IMR-90 (cell line): ENCODE measurements at regions not wholly inside any gene's neighbourhood (a gene's known extent, or its start where the extent isn't known, plus 50 kb on each side); places are given as distances from the start of the nearest gene placed in this dataset.

Experiments
- ATAC-seq: fragments of 200-7000 bp; cut with Tn5 transposase; 2 replicates; pipeline ENCODE4 v1.9.1; 2020; ENCODE audit warnings: low read depth, mild to moderate bottlenecking, moderate library complexity
- BruUV-seq: library from RNA; stranded (reverse); fragments of 400-500 nt; replicated peaks from 2 replicates; lab custom pipeline; 2021; lab: Mats Ljungman, UMichigan
- CTCF ChIA-PET: fragments of 300-600 bp; formaldehyde crosslinking; extraction: SDS; loops from one replicate; lab custom pipeline; 2021; ENCODE audit warnings: antibody characterized with exemption; lab: Yijun Ruan, JAX
- POLR2A ChIA-PET: fragments of 300-600 bp; sonication (Branson Sonifier 250); formaldehyde crosslinking; loops from one replicate; lab custom pipeline; 2022; ENCODE audit warnings: antibody characterized with exemption; ENCODE audit not compliant: unreplicated experiment; lab: Charles Lee
- DNase-seq: peaks from one replicate; pipeline ENCODE4 v3.0.0; 2013
- H2AFZ ChIP-seq: replicated peaks from 2 replicates; pipeline ENCODE3; 2013; ENCODE audit warnings: low read length, mild to moderate bottlenecking; ENCODE audit not compliant: poor library complexity
- H2AK5ac ChIP-seq: 2 replicates; pipeline ENCODE4 v1.6.1; 2013; ENCODE audit warnings: low read depth, low read length, inconsistent platforms
- H2AK9ac ChIP-seq: replicated peaks from 2 replicates; pipeline ENCODE3; 2013; ENCODE audit warnings: mild to moderate bottlenecking, low read depth, low read length, moderate library complexity; ENCODE audit not compliant: poor library complexity
- H2BK120ac ChIP-seq: 2 replicates; pipeline ENCODE4 v1.6.1; 2013; ENCODE audit warnings: low read depth, low read length, inconsistent platforms
- H2BK15ac ChIP-seq: 3 replicates; pipeline ENCODE4 v1.6.1; 2013; ENCODE audit warnings: low read depth, low read length, inconsistent platforms
- H2BK20ac ChIP-seq: 2 replicates; pipeline ENCODE4 v1.6.1; 2013; ENCODE audit warnings: low read depth, mild to moderate bottlenecking, inconsistent platforms, low read length, moderate library complexity
- H2BK5ac ChIP-seq: 2 replicates; pipeline ENCODE4 v1.6.1; 2013; ENCODE audit warnings: mild to moderate bottlenecking, low read depth, low read length, inconsistent platforms; ENCODE audit not compliant: poor library complexity, severe bottlenecking
- H3K14ac ChIP-seq: replicated peaks from 2 replicates; pipeline ENCODE4 v1.6.1; 2013; ENCODE audit warnings: low read depth, low read length, inconsistent platforms
- H3K18ac ChIP-seq: 2 replicates; pipeline ENCODE4 v1.6.1; 2013; ENCODE audit warnings: low read depth, low read length, control low read depth
- H3K23ac ChIP-seq: 2 replicates; pipeline ENCODE4 v1.6.1; 2013; ENCODE audit warnings: low read depth, low read length, inconsistent platforms
- H3K27ac ChIP-seq: 2 replicates; pipeline ENCODE4 v1.5.1; 2013; ENCODE audit warnings: mild to moderate bottlenecking, control low read depth, low read length; ENCODE audit not compliant: insufficient read depth
- H3K27me3 ChIP-seq: 2 replicates; pipeline ENCODE4 v1.6.1; 2013; ENCODE audit warnings: low read length; ENCODE audit not compliant: control insufficient read depth, insufficient read depth
- H3K36me3 ChIP-seq: 2 replicates; pipeline ENCODE4 v1.6.1; 2013; ENCODE audit warnings: low read length, mixed read lengths; ENCODE audit not compliant: control insufficient read depth, insufficient read depth
- H3K4ac ChIP-seq: 2 replicates; pipeline ENCODE4 v1.6.1; 2013; ENCODE audit warnings: low read depth, low read length, inconsistent platforms
- H3K4me1 ChIP-seq: 2 replicates; pipeline ENCODE4 v1.6.1; 2013; ENCODE audit warnings: low read length, mixed read lengths; ENCODE audit not compliant: control insufficient read depth, insufficient read depth
- H3K4me2 ChIP-seq: 2 replicates; pipeline ENCODE4 v1.6.1; 2013; ENCODE audit warnings: low read depth, mild to moderate bottlenecking, control low read depth, low read length, moderate library complexity
- H3K4me3 ChIP-seq: 2 replicates; pipeline ENCODE4 v1.5.1; 2013; ENCODE audit warnings: low read depth, mild to moderate bottlenecking, control low read depth, low read length, moderate library complexity; ENCODE audit not compliant: insufficient read depth
- H3K56ac ChIP-seq: 2 replicates; pipeline ENCODE4 v1.6.1; 2013; ENCODE audit warnings: low read length, inconsistent platforms; ENCODE audit not compliant: insufficient read depth; ENCODE audit errors: extremely low read depth
- H3K79me1 ChIP-seq, 2 experiments: 2 replicates each; pipeline ENCODE4 v1.6.1; 2013; ENCODE audit warnings: low read length in 2 of 2, inconsistent platforms in 1 of 2, low read depth in 1 of 2
- H3K9ac ChIP-seq: 2 replicates; pipeline ENCODE4 v1.6.1; 2013; ENCODE audit warnings: low read depth, low read length, control low read depth
- H3K9me1 ChIP-seq: 2 replicates; pipeline ENCODE4 v1.6.1; 2013; ENCODE audit warnings: low read length, inconsistent platforms; ENCODE audit not compliant: insufficient read depth
- H3K9me3 ChIP-seq: 2 replicates; pipeline ENCODE4 v1.6.1; 2013; ENCODE audit warnings: low read length; ENCODE audit not compliant: control insufficient read depth, insufficient read depth
- H4K20me1 ChIP-seq: 2 replicates; pipeline ENCODE4 v1.6.1; 2013; ENCODE audit warnings: low read length, inconsistent platforms; ENCODE audit not compliant: insufficient read depth
- H4K5ac ChIP-seq: 2 replicates; pipeline ENCODE4 v1.6.1; 2013; ENCODE audit warnings: mild to moderate bottlenecking, low read depth, low read length, control low read depth
- H4K8ac ChIP-seq, 2 experiments: 2 replicates each; pipeline ENCODE4 v1.6.1; 2013; ENCODE audit warnings: low read depth in 2 of 2, low read length in 2 of 2, control low read depth in 1 of 2, inconsistent platforms in 1 of 2
- H4K91ac ChIP-seq: 2 replicates; pipeline ENCODE4 v1.6.1; 2013; ENCODE audit warnings: low read depth, low read length, inconsistent platforms; ENCODE audit not compliant: insufficient read depth
- BHLHE40 ChIP-seq: fragments of 150-350 bp; IDR thresholded peaks from 2 replicates; pipeline ENCODE4 v1.6.1; 2016; ENCODE audit warnings: mild to moderate bottlenecking, low read depth, low read length
- CEBPB ChIP-seq: IDR thresholded peaks from 2 replicates; pipeline ENCODE4 v1.6.1; 2012; ENCODE audit warnings: low read depth, low read length, improper control_type of control experiment
- CHD1 ChIP-seq: IDR thresholded peaks from 2 replicates; pipeline ENCODE4 v1.6.1; 2012; ENCODE audit warnings: low read depth, low read length, improper control_type of control experiment
- CTCF ChIP-seq: conservative IDR thresholded peaks from 2 replicates; pipeline ENCODE4 v1.5.1; 2012; ENCODE audit warnings: mild to moderate bottlenecking, low read depth, low read length, improper control_type of control experiment
- ELK1 ChIP-seq: fragments of 150-350 bp; IDR thresholded peaks from 2 replicates; pipeline ENCODE4 v1.6.1; 2016; ENCODE audit warnings: low read depth, mild to moderate bottlenecking, low read length, moderate library complexity, borderline replicate concordance
- FOS ChIP-seq: fragments of 150-350 bp; IDR thresholded peaks from 2 replicates; pipeline ENCODE4 v1.6.1; 2016; ENCODE audit warnings: low read depth, low read length
- MAFK ChIP-seq: IDR thresholded peaks from 2 replicates; pipeline ENCODE4 v1.6.1; 2012; ENCODE audit warnings: low read depth, low read length, improper control_type of control experiment
- MAZ ChIP-seq: IDR thresholded peaks from 2 replicates; pipeline ENCODE4 v1.6.1; 2012; ENCODE audit warnings: low read depth, mild to moderate bottlenecking, low read length, improper control_type of control experiment, moderate library complexity, borderline replicate concordance
- MXI1 ChIP-seq: IDR thresholded peaks from 2 replicates; pipeline ENCODE4 v1.6.1; 2012; ENCODE audit warnings: low read depth, mild to moderate bottlenecking, low read length, moderate library complexity, borderline replicate concordance
- NFE2L2 ChIP-seq: fragments of 150-350 bp; IDR thresholded peaks from 2 replicates; pipeline ENCODE4 v1.6.1; 2016; ENCODE audit warnings: low read depth, mild to moderate bottlenecking, low read length
- POLR2A ChIP-seq: IDR thresholded peaks from 2 replicates; pipeline ENCODE4 v1.6.1; 2012; ENCODE audit warnings: mild to moderate bottlenecking, low read depth, low read length
- RAD21 ChIP-seq: IDR thresholded peaks from 2 replicates; pipeline ENCODE4 v1.6.1; 2012; ENCODE audit warnings: low read length, improper control_type of control experiment
- RCOR1 ChIP-seq: IDR thresholded peaks from 2 replicates; pipeline ENCODE4 v1.6.1; 2012; ENCODE audit warnings: mild to moderate bottlenecking, low read length, improper control_type of control experiment; ENCODE audit not compliant: insufficient replicate concordance
- RFX5 ChIP-seq: IDR thresholded peaks from 2 replicates; pipeline ENCODE4 v1.8.0; 2012; ENCODE audit warnings: low read depth, mild to moderate bottlenecking, low read length, moderate library complexity
- SMC3 ChIP-seq: fragments of 150-350 bp; IDR thresholded peaks from 2 replicates; pipeline ENCODE4 v1.6.1; 2016; ENCODE audit warnings: low read depth, mild to moderate bottlenecking, antibody characterized with exemption, low read length, moderate library complexity
- USF2 ChIP-seq: fragments of 150-350 bp; IDR thresholded peaks from 2 replicates; pipeline ENCODE4 v1.6.1; 2017; ENCODE audit warnings: mild to moderate bottlenecking, antibody characterized with exemption, low read length, low read depth
- WGBS, 2 experiments: methylation state at CpG; one replicate each; pipeline versions ENCODE4 v1.1.5 to v1.1.7; 2013; ENCODE audit warnings: missing lambda C conversion rate in 2 of 2; ENCODE audit not compliant: insufficient read length in 1 of 2; ENCODE audit errors: extremely low coverage in 2 of 2; 5-methylcytosine and 5-hydroxymethylcytosine counted together
- dilution Hi-C: fragments of 300-500 bp; cut with HindIII; formaldehyde crosslinking; loops from one replicate; pipeline ENCODE4 v1.14.3; 2018; ENCODE audit warnings: low sequenced_read_pairs; ENCODE audit not compliant: unreplicated experiment
- in situ Hi-C: fragments of 300-500 bp; cut with MboI; formaldehyde crosslinking; loops from 3 replicates; pipeline ENCODE4 v1.14.3; 2019; ENCODE audit warnings: low sequenced_read_pairs, inconsistent platforms, mixed read lengths
- intact Hi-C: fragments of 100-400 bp; cut with micrococcal nuclease; formaldehyde crosslinking; loops from 2 replicates; pipeline ENCODE4 v1.10.0; 2022

- Histone ChIP-seq H3K9ac (no peak overlapping the region), H3K4me1 (no peaks in the 10 kb centered on the region), H3K9me3 (no peaks in the 10 kb centered on the region), H3K56ac (no peak overlapping the region), H3K18ac (no peak overlapping the region), H3K27ac (no peak overlapping the region), H4K8ac (no peak overlapping the region), H3K27me3 (no peaks in the 10 kb centered on the region), H4K91ac (no peak overlapping the region), H2AK9ac (no peak overlapping the region), H3K4me2 (no peak overlapping the region), H2BK15ac (no peak overlapping the region), H3K23ac (no peak overlapping the region), H3K14ac (no peak overlapping the region), H2AK5ac (no peak overlapping the region), H4K5ac (no peak overlapping the region), H3K4ac (no peak overlapping the region), H3K4me3 (no peak overlapping the region), H3K79me1 (no peaks in the 10 kb centered on the region), H4K20me1 (no peaks in the 10 kb centered on the region), H2BK5ac (no peak overlapping the region), H2BK120ac (no peak overlapping the region), H2BK20ac (no peak overlapping the region), H3K36me3 (no peaks in the 10 kb centered on the region), H2AFZ (no peak overlapping the region), H3K9me1 (no peaks in the 10 kb centered on the region)
- no CpG with 5 or more reads among the region's 2 CpGs for WGBS, 2 experiments
- no TSS peak for BruUV-seq
- POLR2A ChIA-PET = no interaction called here
- CTCF ChIA-PET = no interaction called here
- dilution Hi-C loops (no loop called here), intact Hi-C loops (no loop called here), in situ Hi-C loops (no loop called here)
- no peak for TF ChIP-seq POLR2A
- TF ChIP-seq RAD21 = no peak
- no peak for TF ChIP-seq CHD1
- no peak for TF ChIP-seq RFX5
- no peak for TF ChIP-seq MXI1
- no peak for TF ChIP-seq MAZ
- no peak for TF ChIP-seq BHLHE40
- no peak for TF ChIP-seq MAFK
- no peak for TF ChIP-seq CEBPB
- TF ChIP-seq NFE2L2 = no peak
- no peak for TF ChIP-seq RCOR1
- TF ChIP-seq FOS = no peak
- TF ChIP-seq USF2 = no peak
- no peak for TF ChIP-seq CTCF
- TF ChIP-seq SMC3 = no peak
- no peak for TF ChIP-seq ELK1
- no peak for ATAC-seq
- DNase-seq = no peak
Measured at GRCh38 chr2:176679061-176679669, 409.9 kb downstream of the MTX2 start.
